Mucosa of descending colon (tissue), 3 donors: ENCODE measurements at regions not wholly inside any gene's neighbourhood (a gene's known extent, or its start where the extent isn't known, plus 50 kb on each side); places are given as distances from the start of the nearest gene placed in this dataset.

Source experiments
- ATAC-seq: fragments of 200-7000 bp; cut with Tn5 transposase; one replicate; pipeline ENCODE4 v1.9.1; 2020; ENCODE audit warnings: mild to moderate bottlenecking, moderate library complexity
- DNase-seq, 3 donors: peaks; one replicate each; pipeline ENCODE4 v3.0.0-alpha.2; 2020
- H3K36me3 ChIP-seq: fragments of 200-600 bp; one replicate; pipeline ENCODE4 v1.8.0; 2021; ENCODE audit warnings: low read depth, mild to moderate bottlenecking
- H3K4me1 ChIP-seq: fragments of 200-600 bp; one replicate; pipeline ENCODE4 v1.8.0; 2021; ENCODE audit warnings: low read depth, mild to moderate bottlenecking
- H3K4me3 ChIP-seq: fragments of 200-600 bp; one replicate; pipeline ENCODE4 v1.8.0; 2021; ENCODE audit warnings: mild to moderate bottlenecking
- H3K9me3 ChIP-seq: fragments of 200-600 bp; one replicate; pipeline ENCODE4 v1.8.0; 2021; ENCODE audit warnings: mild to moderate bottlenecking
- CTCF ChIP-seq: fragments of 200-600 bp; IDR thresholded peaks from one replicate; pipeline ENCODE4 v1.8.0; 2022; ENCODE audit warnings: antibody characterized with exemption, mild to moderate bottlenecking
- intact Hi-C, 2 donors: fragments of 100-400 bp; cut with DNase I in 1 of 2; cut with micrococcal nuclease in 1 of 2; formaldehyde crosslinking; loops; one replicate each; pipeline versions ENCODE4 v1.11.0 to v1.11.1; 2022; cut with DNase I, micrococcal nuclease
- donor health status: DM: no; HTN: no; CAD: no; lungs with moderate emphysema.
- donor health status: DM: no; HTN: no; CAD: no.
- donor health status: DM: no; HTN: yes; CAD: no.

- no peak for DNase-seq
- H3K36me3 ChIP-seq, result no peaks in the 10 kb centered on the region
- intact Hi-C loops, result no loop called here
- H3K4me3 ChIP-seq, result no peak overlapping the region
- TF ChIP-seq CTCF, result no peak
- H3K9me3 ChIP-seq, result no peaks in the 10 kb centered on the region
- no peak for ATAC-seq
- H3K4me1 ChIP-seq, result no peaks in the 10 kb centered on the region
Observed at GRCh38 chr5:15387931-15388524, 112.0 kb upstream of the FBXL7 start.

- intact Hi-C loops, result no loop called here
- no peak for ATAC-seq
- DNase-seq, result no peak
- Histone ChIP-seq H3K9me3 (no peaks in the 10 kb centered on the region), H3K4me1 (no peaks in the 10 kb centered on the region), H3K36me3 (no peaks in the 10 kb centered on the region), H3K4me3 (no peak overlapping the region)
- TF ChIP-seq CTCF, result no peak
Observed at GRCh38 chr5:15386122-15386521, 113.9 kb upstream of the FBXL7 start.

GRCh38 chr5:15385553-15385952, 114.4 kb upstream of the FBXL7 start:
- no peak for ATAC-seq
- Histone ChIP-seq H3K36me3 (no peaks in the 10 kb centered on the region), H3K4me1 (no peaks in the 10 kb centered on the region), H3K9me3 (no peaks in the 10 kb centered on the region), H3K4me3 (no peak overlapping the region)
- intact Hi-C loops, result no loop called here
- no peak for TF ChIP-seq CTCF
- DNase-seq, result no peak

GRCh38 chr5:15385037-15385436, 114.9 kb upstream of the FBXL7 start:
- H3K4me3 ChIP-seq, result no peak overlapping the region
- no peaks in the 10 kb centered on the region for H3K4me1 ChIP-seq
- TF ChIP-seq CTCF, result no peak
- intact Hi-C loops, result no loop called here
- no peak for ATAC-seq
- no peaks in the 10 kb centered on the region for H3K9me3 ChIP-seq
- no peaks in the 10 kb centered on the region for H3K36me3 ChIP-seq
- no peak for DNase-seq

- no peaks in the 10 kb centered on the region for H3K9me3 ChIP-seq
- no peaks in the 10 kb centered on the region for H3K4me1 ChIP-seq
- H3K4me3 ChIP-seq, result no peak overlapping the region
- no peaks in the 10 kb centered on the region for H3K36me3 ChIP-seq
- DNase-seq (no peak), ATAC-seq (no peak)
- intact Hi-C loops, result no loop called here
- no peak for TF ChIP-seq CTCF
Observed at GRCh38 chr5:15384581-15384980, 115.4 kb upstream of the FBXL7 start.

- intact Hi-C loops, result no loop called here
Observed at GRCh38 chr5:15384176-15384575, 115.8 kb upstream of the FBXL7 start.

More at GRCh38 chr5:15384176-15384575, 115.8 kb upstream of the FBXL7 start:
- no peak for TF ChIP-seq CTCF
- H3K4me3 ChIP-seq, result no peak overlapping the region
- no peaks in the 10 kb centered on the region for H3K9me3 ChIP-seq
- ATAC-seq, result no peak
- DNase-seq, result no peak
- no peaks in the 10 kb centered on the region for H3K36me3 ChIP-seq
- no peaks in the 10 kb centered on the region for H3K4me1 ChIP-seq
